Transverse colon (tissue), 4 donors: ENCODE measurements at regions not wholly inside any gene's neighbourhood (a gene's known extent, or its start where the extent isn't known, plus 50 kb on each side); places are given as distances from the start of the nearest gene placed in this dataset.

Source experiments
- DNase-seq: peaks from one replicate; pipeline ENCODE4 v3.0.0-alpha.2; 2019
- H3K27ac ChIP-seq, 4 donors: fragments of 200-600 bp; sonication (generic); 2 replicates each; pipeline ENCODE4 v1.5.1; 2016 to 2018; ENCODE audit warnings: inconsistent platforms in 4 of 4
- H3K27me3 ChIP-seq: fragments of 200-600 bp; sonication (generic); 2 replicates; pipeline ENCODE4 v1.5.1; 2017; ENCODE audit warnings: inconsistent platforms
- H3K36me3 ChIP-seq, 4 donors: fragments of 200-600 bp; sonication (generic); 2 replicates each; pipeline ENCODE4 v1.5.1; 2017 to 2019; ENCODE audit warnings: inconsistent platforms in 4 of 4
- H3K4me1 ChIP-seq, 4 donors: fragments of 200-600 bp; sonication (generic); 2 replicates each; pipeline ENCODE4 v1.5.1; 2017 to 2020; ENCODE audit warnings: inconsistent platforms in 4 of 4
- H3K4me3 ChIP-seq, 4 donors: fragments of 200-600 bp; sonication (generic); 1 replicate in 1 of 4; 2 replicates in 3 of 4; pipeline versions ENCODE4 v1.5.1 to v1.6.1; 2017 to 2019; ENCODE audit warnings: inconsistent platforms in 4 of 4
- H3K9me3 ChIP-seq, 2 donors: fragments of 200-600 bp; sonication (generic); 2 replicates each; pipeline ENCODE4 v1.5.1; 2017 to 2019; ENCODE audit warnings: inconsistent platforms in 2 of 2
- EP300 ChIP-seq: sonication (generic); formaldehyde crosslinking; IDR thresholded peaks from one replicate; pipeline ENCODE4 v1.6.1; 2017; ENCODE audit warnings: antibody characterized with exemption, low read depth
- POLR2A ChIP-seq: fragments of 450-650 bp; IDR thresholded peaks from one replicate; pipeline ENCODE4 v1.6.1; 2016; ENCODE audit warnings: antibody characterized with exemption, mild to moderate bottlenecking, moderate library complexity
- POLR2AphosphoS5 ChIP-seq, 3 donors: sonication (generic); formaldehyde crosslinking; IDR thresholded peaks; one replicate each; pipeline ENCODE4 v1.6.1; 2016; ENCODE audit warnings: antibody characterized with exemption in 3 of 3
- WGBS, 2 donors: methylation state at CpG; one replicate each; pipeline ENCODE4 v1.1.5; 2018; ENCODE audit warnings: low coverage in 1 of 2; 5-methylcytosine and 5-hydroxymethylcytosine counted together
- in situ Hi-C, 4 donors: fragments of 200-750 bp; cut with MboI; loops; one replicate each; pipeline versions ENCODE4 v1.15.0 to v1.15.1; 2017; ENCODE audit warnings: low sequenced_read_pairs in 3 of 4, low pct_ligation_motif_present in 1 of 4, low pct_unique_long_range_greater_than_20kb in 1 of 4
- intact Hi-C: fragments of 100-400 bp; cut with DNase I; formaldehyde crosslinking; loops from one replicate; pipeline ENCODE4 v1.15.1; 2023; ENCODE audit warnings: low total_unique reads
- TF ChIP-seq, protein P1 (sequence below), 5 experiments: fragments of 200-600 bp in 3 of 5; fragments of 450-650 bp in 2 of 5; sonication (generic) in 3 of 5; IDR thresholded peaks; 1 replicate in 2 of 5; 2 replicates in 3 of 5; pipeline ENCODE4 v1.5.1; 2016 to 2017; ENCODE audit warnings: antibody characterized with exemption in 5 of 5, inconsistent platforms in 3 of 5, mild to moderate bottlenecking in 2 of 5, moderate library complexity in 1 of 5

DNA sequence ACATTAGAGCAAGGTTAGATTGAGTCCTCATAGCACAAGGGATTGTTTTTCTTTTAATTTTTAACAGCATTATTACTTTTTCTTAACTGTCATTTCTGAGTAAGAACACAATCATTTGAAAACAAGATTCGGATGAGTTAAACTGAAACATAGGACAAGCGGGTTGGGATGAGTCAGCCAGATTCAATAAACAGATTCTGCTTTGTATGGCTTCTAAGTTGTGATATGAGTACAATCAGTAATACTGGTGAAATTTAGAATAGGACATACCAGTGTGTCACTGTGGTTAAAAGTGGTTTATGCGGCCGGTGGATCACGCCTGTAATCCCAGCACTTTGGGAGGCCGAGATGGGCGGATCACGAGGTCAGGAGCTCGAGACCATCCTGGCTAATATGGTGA is 364.3 kb upstream of the CDH10 start:
- Histone ChIP-seq H3K27ac (no peak overlapping the region), H3K9me3 (no peaks in the 10 kb centered on the region), H3K27me3 (no peaks in the 10 kb centered on the region), H3K36me3 (no peaks in the 10 kb centered on the region), H3K4me3 (no peak overlapping the region), H3K4me1 (no peaks in the 10 kb centered on the region)
- intact Hi-C loops: no loop called here
- TF ChIP-seq POLR2AphosphoS5 (IDR thresholded peaks at IDR 0.05) (no peak), EP300 (no peak)
- WGBS, 2 donors: 84 to 90% methylated on average over 8 to 9 of the region's 9 CpGs
- in situ Hi-C loops: no loop called here
- DNase-seq: no peak

DNA sequence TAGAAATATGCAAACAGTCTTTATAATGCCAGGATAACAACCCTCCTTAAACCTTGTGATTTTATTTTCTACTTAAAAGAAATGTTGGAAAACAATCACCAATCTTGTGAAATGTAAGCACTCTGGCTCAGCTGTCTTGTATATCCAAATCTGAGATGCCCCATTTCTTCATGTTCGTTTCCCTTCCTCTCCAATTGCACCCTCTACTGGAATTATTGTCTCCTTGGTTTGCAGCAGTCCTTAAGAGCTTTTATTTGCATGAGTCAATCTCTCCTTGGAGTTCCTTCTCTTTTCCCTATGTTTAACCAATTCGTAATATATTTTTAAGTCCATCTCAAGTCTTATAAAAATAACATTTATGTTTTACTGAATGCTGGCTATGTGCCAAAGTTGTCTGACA is 362.0 kb upstream of the CDH10 start:
- no peaks in the 10 kb centered on the region for H3K27me3 ChIP-seq
- in situ Hi-C loops (no loop called here), intact Hi-C loops (no loop called here)
- 15 to 26% methylated on average over 2 of the region's 2 CpGs for WGBS, 2 donors
- no peaks in the 10 kb centered on the region for H3K9me3 ChIP-seq
- no peak overlapping the region for H3K4me3 ChIP-seq
- H3K36me3 ChIP-seq: no peaks in the 10 kb centered on the region
- no peak for TF ChIP-seq EP300
- TF ChIP-seq, protein P1, sequence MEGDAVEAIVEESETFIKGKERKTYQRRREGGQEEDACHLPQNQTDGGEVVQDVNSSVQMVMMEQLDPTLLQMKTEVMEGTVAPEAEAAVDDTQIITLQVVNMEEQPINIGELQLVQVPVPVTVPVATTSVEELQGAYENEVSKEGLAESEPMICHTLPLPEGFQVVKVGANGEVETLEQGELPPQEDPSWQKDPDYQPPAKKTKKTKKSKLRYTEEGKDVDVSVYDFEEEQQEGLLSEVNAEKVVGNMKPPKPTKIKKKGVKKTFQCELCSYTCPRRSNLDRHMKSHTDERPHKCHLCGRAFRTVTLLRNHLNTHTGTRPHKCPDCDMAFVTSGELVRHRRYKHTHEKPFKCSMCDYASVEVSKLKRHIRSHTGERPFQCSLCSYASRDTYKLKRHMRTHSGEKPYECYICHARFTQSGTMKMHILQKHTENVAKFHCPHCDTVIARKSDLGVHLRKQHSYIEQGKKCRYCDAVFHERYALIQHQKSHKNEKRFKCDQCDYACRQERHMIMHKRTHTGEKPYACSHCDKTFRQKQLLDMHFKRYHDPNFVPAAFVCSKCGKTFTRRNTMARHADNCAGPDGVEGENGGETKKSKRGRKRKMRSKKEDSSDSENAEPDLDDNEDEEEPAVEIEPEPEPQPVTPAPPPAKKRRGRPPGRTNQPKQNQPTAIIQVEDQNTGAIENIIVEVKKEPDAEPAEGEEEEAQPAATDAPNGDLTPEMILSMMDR (IDR thresholded peaks at IDR 0.05): no peak
- no peak for TF ChIP-seq POLR2A
- TF ChIP-seq POLR2AphosphoS5 (IDR thresholded peaks at IDR 0.05): no peak
- no peak for DNase-seq
- H3K27ac ChIP-seq: no peak overlapping the region
- no peaks in the 10 kb centered on the region for H3K4me1 ChIP-seq

DNA sequence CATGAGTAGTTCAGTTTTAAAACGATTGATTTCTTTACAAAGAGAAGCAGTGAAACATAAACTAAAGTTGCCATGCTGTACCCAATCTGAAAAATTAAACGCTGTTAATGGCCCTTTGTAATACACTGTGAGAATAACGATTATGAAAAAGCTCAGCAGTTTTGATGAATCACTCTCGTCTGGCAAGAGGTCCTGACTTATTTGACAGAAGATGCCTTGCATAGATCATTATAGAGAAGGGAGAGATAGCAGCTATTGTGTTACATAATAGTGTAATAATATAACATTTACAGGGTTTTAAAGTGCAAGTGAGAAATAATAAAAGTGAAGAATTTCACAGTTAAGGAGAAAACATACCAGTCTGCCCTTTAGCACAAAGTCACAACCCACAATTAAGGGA is 361.5 kb upstream of the CDH10 start:
- H3K36me3 ChIP-seq: no peaks in the 10 kb centered on the region
- intact Hi-C loops: no loop called here
- DNase-seq: no peak
- H3K4me1 ChIP-seq: no peaks in the 10 kb centered on the region
- H3K27ac ChIP-seq: no peak overlapping the region
- in situ Hi-C loops: no loop called here
- H3K27me3 ChIP-seq: no peaks in the 10 kb centered on the region
- WGBS, 2 donors: 15 to 32% methylated on average over 4 of the region's 4 CpGs
- no peak overlapping the region for H3K4me3 ChIP-seq
- H3K9me3 ChIP-seq: no peaks in the 10 kb centered on the region
- TF ChIP-seq POLR2AphosphoS5 (IDR thresholded peaks at IDR 0.05) (no peak), EP300 (no peak), POLR2A (no peak)
- TF ChIP-seq, protein P1 (IDR thresholded peaks at IDR 0.05): no peak

DNA sequence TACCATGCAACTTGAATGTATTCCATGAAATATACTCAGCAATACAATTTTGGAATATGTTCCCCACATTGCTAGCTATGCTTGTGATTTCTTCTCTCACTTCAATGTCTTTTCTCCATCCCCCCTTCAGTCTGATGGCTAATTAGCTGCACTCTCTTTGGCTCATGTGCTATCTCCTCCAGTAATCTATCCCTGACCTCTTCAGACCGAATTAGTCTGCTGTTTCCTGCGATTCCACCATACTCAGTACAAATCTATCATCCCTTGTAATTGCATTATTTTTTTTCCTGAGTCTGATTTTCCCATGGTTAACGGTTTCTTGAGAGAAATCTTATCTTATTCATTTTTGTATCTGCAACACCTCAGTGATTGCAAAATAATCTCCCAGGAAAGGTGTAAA is 360.7 kb upstream of the CDH10 start:
- no peak for TF ChIP-seq EP300
- TF ChIP-seq, protein P1 (IDR thresholded peaks at IDR 0.05): no peak
- TF ChIP-seq POLR2AphosphoS5 (IDR thresholded peaks at IDR 0.05): no peak
- no peak for TF ChIP-seq POLR2A
- Histone ChIP-seq H3K4me3 (no peak overlapping the region), H3K4me1 (no peaks in the 10 kb centered on the region), H3K27me3 (no peaks in the 10 kb centered on the region), H3K27ac (no peak overlapping the region), H3K36me3 (no peaks in the 10 kb centered on the region), H3K9me3 (no peaks in the 10 kb centered on the region)
- DNase-seq: no peak
- intact Hi-C loops: no loop called here
- in situ Hi-C loops: no loop called here
- 46 to 52% methylated on average over 3 of the region's 3 CpGs for WGBS, 2 donors

DNA sequence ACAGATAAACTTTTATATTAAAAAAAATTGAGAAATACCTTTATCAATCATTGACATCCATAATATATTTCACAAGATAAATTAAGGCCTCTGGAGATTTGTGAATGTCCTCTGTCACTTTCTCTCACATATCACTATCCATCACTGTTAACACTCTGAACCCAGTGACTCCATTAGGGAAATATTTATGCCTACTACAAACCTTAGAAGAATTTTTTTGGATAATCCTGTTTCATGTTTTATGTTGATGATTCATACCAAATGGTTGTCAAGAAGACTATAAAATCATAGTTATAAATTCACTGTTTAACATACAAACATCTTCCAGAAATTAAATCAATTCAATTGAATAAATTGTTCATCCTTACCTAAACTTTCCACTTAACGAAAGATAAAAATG is 357.6 kb upstream of the CDH10 start:
- TF ChIP-seq EP300 (no peak), POLR2A (no peak), POLR2AphosphoS5 (IDR thresholded peaks at IDR 0.05) (no peak)
- TF ChIP-seq, protein P1 (IDR thresholded peaks at IDR 0.05): no peak
- Histone ChIP-seq H3K4me1 (no peaks in the 10 kb centered on the region), H3K4me3 (no peak overlapping the region), H3K9me3 (no peaks in the 10 kb centered on the region), H3K36me3 (no peaks in the 10 kb centered on the region), H3K27me3 (no peaks in the 10 kb centered on the region), H3K27ac (no peak overlapping the region)
- intact Hi-C loops (no loop called here), in situ Hi-C loops (no loop called here)
- DNase-seq: no peak
- 77% methylated on average over 1 of the region's 1 CpG for WGBS, 2 donors
